Calu3 (cell line): ENCODE measurements at regions not wholly inside any gene's neighbourhood (a gene's known extent, or its start where the extent isn't known, plus 50 kb on each side); places are given as distances from the start of the nearest gene placed in this dataset.

ENCODE experiments used
- BruUV-seq: library from RNA; stranded (reverse); fragments of 400-500 nt; replicated peaks from 2 replicates; lab custom pipeline; 2021; lab: Mats Ljungman, UMichigan
- CTCF ChIA-PET: fragments of 300-600 bp; sonication (Branson Sonifier 250); formaldehyde crosslinking; loops from one replicate; lab custom pipeline; 2022; ENCODE audit warnings: antibody characterized with exemption; lab: Charles Lee
- DNase-seq: peaks from one replicate; pipeline ENCODE4 v3.0.0; 2022
- H3K27ac Mint-ChIP-seq: one replicate; pipeline ENCODE4 v1.8.0; 2022; ENCODE audit warnings: mixed read lengths; ENCODE audit not compliant: unreplicated experiment
- H3K27me3 Mint-ChIP-seq: one replicate; pipeline ENCODE4 v1.8.0; 2022; ENCODE audit warnings: mixed read lengths; ENCODE audit not compliant: unreplicated experiment
- H3K36me3 Mint-ChIP-seq: one replicate; pipeline ENCODE4 v1.8.0; 2022; ENCODE audit warnings: mild to moderate bottlenecking, moderate library complexity, mixed read lengths; ENCODE audit not compliant: insufficient read depth, unreplicated experiment
- H3K4me1 Mint-ChIP-seq: one replicate; pipeline ENCODE4 v1.8.0; 2022; ENCODE audit warnings: mild to moderate bottlenecking, low read depth, mixed read lengths; ENCODE audit not compliant: unreplicated experiment
- H3K4me3 Mint-ChIP-seq: one replicate; pipeline ENCODE4 v1.8.0; 2022; ENCODE audit warnings: mild to moderate bottlenecking, low read depth, moderate library complexity, mixed read lengths; ENCODE audit not compliant: unreplicated experiment
- H3K9me3 Mint-ChIP-seq: one replicate; pipeline ENCODE4 v1.8.0; 2022; ENCODE audit warnings: low read depth, mixed read lengths; ENCODE audit not compliant: unreplicated experiment
- intact Hi-C: fragments of 100-400 bp; cut with micrococcal nuclease; formaldehyde crosslinking; loops from one replicate; pipeline ENCODE4 v1.10.0; 2022; ENCODE audit not compliant: unreplicated experiment
- TF ChIP-seq, protein P1 (sequence below): fragments of 200-600 bp; IDR thresholded peaks from one replicate; pipeline ENCODE4 v1.8.0; 2022; ENCODE audit warnings: antibody characterized with exemption; ENCODE audit not compliant: unreplicated experiment

DNA sequence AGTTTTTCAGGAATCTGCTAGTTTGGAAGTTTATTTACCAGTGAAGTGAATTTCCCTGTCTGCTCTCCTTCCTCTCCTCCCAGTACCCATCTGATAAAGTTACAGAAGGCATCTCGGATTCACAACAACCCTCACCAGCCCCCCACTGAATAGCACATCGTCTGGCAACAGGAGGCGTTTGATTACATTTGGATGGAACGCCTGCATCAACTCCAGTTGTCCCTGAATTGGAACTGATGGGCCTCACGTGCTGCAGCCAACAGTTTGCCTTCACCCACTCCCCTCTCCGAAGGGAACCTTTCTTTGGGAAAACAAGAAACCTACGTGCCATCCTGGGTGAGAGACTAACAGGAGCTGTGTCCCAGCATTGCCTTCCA lies 59.5 kb upstream of the BCL6 start:
- Mint-ChIP-seq H3K4me1 (peaks cover 9% of the 10 kb centered on the region), H3K27me3 (no peaks in the 10 kb centered on the region), H3K9me3 (no peaks in the 10 kb centered on the region), H3K27ac (no peak overlapping the region), H3K4me3 (no peak overlapping the region), H3K36me3 (no peaks in the 10 kb centered on the region)
- DNase-seq = no peak
- TF ChIP-seq, protein P1, sequence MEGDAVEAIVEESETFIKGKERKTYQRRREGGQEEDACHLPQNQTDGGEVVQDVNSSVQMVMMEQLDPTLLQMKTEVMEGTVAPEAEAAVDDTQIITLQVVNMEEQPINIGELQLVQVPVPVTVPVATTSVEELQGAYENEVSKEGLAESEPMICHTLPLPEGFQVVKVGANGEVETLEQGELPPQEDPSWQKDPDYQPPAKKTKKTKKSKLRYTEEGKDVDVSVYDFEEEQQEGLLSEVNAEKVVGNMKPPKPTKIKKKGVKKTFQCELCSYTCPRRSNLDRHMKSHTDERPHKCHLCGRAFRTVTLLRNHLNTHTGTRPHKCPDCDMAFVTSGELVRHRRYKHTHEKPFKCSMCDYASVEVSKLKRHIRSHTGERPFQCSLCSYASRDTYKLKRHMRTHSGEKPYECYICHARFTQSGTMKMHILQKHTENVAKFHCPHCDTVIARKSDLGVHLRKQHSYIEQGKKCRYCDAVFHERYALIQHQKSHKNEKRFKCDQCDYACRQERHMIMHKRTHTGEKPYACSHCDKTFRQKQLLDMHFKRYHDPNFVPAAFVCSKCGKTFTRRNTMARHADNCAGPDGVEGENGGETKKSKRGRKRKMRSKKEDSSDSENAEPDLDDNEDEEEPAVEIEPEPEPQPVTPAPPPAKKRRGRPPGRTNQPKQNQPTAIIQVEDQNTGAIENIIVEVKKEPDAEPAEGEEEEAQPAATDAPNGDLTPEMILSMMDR = no peak
- BruUV-seq = no TSS peak
- CTCF ChIA-PET = no interaction called here
- intact Hi-C loops = no loop called here

DNA sequence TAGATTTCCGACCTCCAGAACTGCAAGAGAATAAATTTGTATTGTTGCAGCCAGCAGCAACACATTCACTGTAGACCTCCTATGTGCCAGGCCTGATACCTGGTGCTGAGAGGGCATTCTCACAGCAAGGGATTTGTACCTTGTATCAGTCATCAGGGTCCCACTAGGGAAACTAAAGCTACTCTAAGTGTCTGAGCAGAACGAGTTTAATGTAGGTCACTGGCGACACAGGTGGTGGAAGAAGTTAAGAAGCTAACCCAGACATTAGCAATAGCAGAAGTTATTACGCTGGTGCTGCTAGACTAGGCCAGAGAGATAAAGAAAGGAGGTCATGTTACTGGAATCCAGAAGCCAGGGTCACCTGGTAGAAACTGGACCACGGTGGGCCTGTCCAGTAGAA lies 60.5 kb upstream of the BCL6 start:
- intact Hi-C loops = no loop called here
- Mint-ChIP-seq H3K27ac (no peak overlapping the region), H3K36me3 (no peaks in the 10 kb centered on the region), H3K4me1 (peaks cover 9% of the 10 kb centered on the region), H3K27me3 (no peaks in the 10 kb centered on the region), H3K9me3 (no peaks in the 10 kb centered on the region), H3K4me3 (no peak overlapping the region)
- CTCF ChIA-PET = no interaction called here
- no peak for DNase-seq
- TF ChIP-seq, protein P1 = no peak
- no TSS peak for BruUV-seq

DNA sequence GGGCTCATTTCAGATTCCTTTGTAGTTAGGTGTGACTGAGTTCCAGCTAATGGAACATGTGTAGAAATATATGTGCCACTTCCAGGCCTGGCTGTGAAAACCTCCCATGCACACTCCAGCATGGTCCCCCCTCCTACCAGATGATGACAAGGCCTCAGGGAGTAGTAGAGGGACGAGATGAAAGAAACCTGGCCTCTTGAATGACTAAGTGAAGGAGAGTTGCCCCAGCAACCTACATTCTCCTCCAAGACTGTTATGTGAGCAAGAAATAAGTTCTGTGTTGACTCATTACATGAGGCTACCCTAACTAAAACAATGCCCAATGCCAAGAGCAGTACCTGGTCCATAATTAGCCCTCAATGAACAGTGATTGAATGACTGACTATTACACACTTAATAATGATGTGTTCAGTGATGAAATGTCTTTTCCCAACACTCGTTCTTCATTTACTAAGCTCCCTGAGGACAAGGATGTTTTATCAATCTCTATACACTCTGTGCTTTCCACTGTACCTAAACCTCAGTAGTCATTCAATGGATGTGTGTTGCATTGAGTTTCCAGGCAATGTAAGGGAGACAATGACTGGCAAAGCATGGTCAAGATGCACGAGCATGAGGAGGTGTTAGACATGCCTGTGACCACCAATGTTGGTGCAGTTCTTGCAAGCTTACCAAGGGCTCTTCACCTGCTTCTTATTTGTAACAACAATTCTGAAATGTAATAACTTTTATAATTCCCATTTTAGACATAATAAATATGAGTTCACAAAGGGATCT lies 62.0 kb upstream of the BCL6 start:
- DNase-seq = no peak

DNA sequence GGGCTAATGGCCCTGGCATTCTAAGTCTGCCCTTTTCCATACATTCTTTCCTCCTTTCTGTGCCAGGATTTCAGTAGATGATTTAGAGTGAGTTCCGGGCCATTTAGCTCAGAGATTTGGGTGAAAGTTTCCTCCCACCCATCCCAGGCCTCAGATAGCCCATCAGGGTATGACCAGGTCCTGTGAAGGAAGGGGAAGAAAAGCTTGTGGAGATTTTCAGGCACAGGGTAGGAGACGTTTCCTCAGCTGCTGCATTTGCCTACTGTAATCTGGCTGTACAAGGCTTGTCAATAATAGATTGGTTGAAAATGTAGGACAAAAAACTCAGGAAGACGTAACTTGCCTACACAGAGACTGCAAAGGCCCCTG lies 63.2 kb upstream of the BCL6 start:
- H3K36me3 Mint-ChIP-seq = no peaks in the 10 kb centered on the region
- no peaks in the 10 kb centered on the region for H3K27me3 Mint-ChIP-seq
- no peak overlapping the region for H3K27ac Mint-ChIP-seq
- H3K4me3 Mint-ChIP-seq = no peak overlapping the region
- BruUV-seq = no TSS peak
- DNase-seq = no peak
- H3K4me1 Mint-ChIP-seq = peaks cover 9% of the 10 kb centered on the region
- CTCF ChIA-PET = interaction anchor here (0.7 kb wide), 1 partner anchor 279 kb away, joined by 3 read pairs; no protein-coding TSS in a partner anchor
- TF ChIP-seq, protein P1 = no peak
- intact Hi-C loops = no loop called here
- H3K9me3 Mint-ChIP-seq = no peaks in the 10 kb centered on the region

More for the DNA sequence above, 62.0 kb upstream of the BCL6 start:
- no peaks in the 10 kb centered on the region for H3K9me3 Mint-ChIP-seq
- CTCF ChIA-PET = no interaction called here
- H3K4me3 Mint-ChIP-seq = no peak overlapping the region
- TF ChIP-seq, protein P1 = no peak
- intact Hi-C loops = no loop called here
- BruUV-seq = no TSS peak
- no peaks in the 10 kb centered on the region for H3K36me3 Mint-ChIP-seq
- no peaks in the 10 kb centered on the region for H3K27me3 Mint-ChIP-seq
- peaks cover 9% of the 10 kb centered on the region for H3K4me1 Mint-ChIP-seq
- no peak overlapping the region for H3K27ac Mint-ChIP-seq
